Osteoblast (primary cell): ENCODE measurements at regions not wholly inside any gene's neighbourhood (a gene's known extent, or its start where the extent isn't known, plus 50 kb on each side); places are given as distances from the start of the nearest gene placed in this dataset.
"Not testable (repeated sequence)": the region's sequence is repeated elsewhere in the genome, so short reads cannot be mapped to it uniquely, and the experiment has no call there.

ENCODE experiments used
- DNase-seq: peaks from one replicate; pipeline ENCODE4 v3.0.0; 2011; ENCODE audit warnings: low spot score, mixed read lengths; ENCODE audit not compliant: insufficient read length; ENCODE audit errors: missing footprints
- H2AFZ ChIP-seq: 2 replicates; pipeline ENCODE4 v1.6.0; 2011; ENCODE audit warnings: mild to moderate bottlenecking, low read length
- H3K27ac ChIP-seq: 2 replicates; pipeline ENCODE4 v1.5.1; 2011; ENCODE audit warnings: mild to moderate bottlenecking, low read depth, low read length, moderate library complexity
- H3K27me3 ChIP-seq: 2 replicates; pipeline ENCODE4 v1.6.0; 2012; ENCODE audit warnings: mild to moderate bottlenecking, control low read depth, inconsistent platforms, low read length, moderate library complexity; ENCODE audit not compliant: insufficient read depth
- H3K36me3 ChIP-seq: 2 replicates; pipeline ENCODE4 v1.5.1; 2011; ENCODE audit warnings: mild to moderate bottlenecking, low read length, control low read depth, moderate library complexity; ENCODE audit not compliant: insufficient read depth
- H3K4me1 ChIP-seq: 2 replicates; pipeline ENCODE4 v1.5.1; 2011; ENCODE audit warnings: mild to moderate bottlenecking, low read length, control low read depth, moderate library complexity; ENCODE audit not compliant: insufficient read depth
- H3K4me2 ChIP-seq: 2 replicates; pipeline ENCODE4 v1.6.0; 2011; ENCODE audit warnings: mild to moderate bottlenecking, low read length; ENCODE audit not compliant: insufficient read depth
- H3K4me3 ChIP-seq: fragments of 200-600 bp; sonication (generic); 3 replicates; pipeline ENCODE4 v1.5.1; 2012; ENCODE audit warnings: mild to moderate bottlenecking, low read length, inconsistent platforms; ENCODE audit not compliant: insufficient read depth
- H3K79me2 ChIP-seq: 2 replicates; pipeline ENCODE4 v1.6.0; 2012; ENCODE audit warnings: mild to moderate bottlenecking, low read length, control low read depth, inconsistent platforms; ENCODE audit not compliant: insufficient read depth
- H3K9me3 ChIP-seq: 2 replicates; pipeline ENCODE4 v1.5.1; 2011; ENCODE audit warnings: low read depth, low read length, control low read depth
- H4K20me1 ChIP-seq: 2 replicates; pipeline ENCODE4 v1.6.0; 2012; ENCODE audit warnings: mild to moderate bottlenecking, low read length, control low read depth; ENCODE audit not compliant: insufficient read depth

DNA sequence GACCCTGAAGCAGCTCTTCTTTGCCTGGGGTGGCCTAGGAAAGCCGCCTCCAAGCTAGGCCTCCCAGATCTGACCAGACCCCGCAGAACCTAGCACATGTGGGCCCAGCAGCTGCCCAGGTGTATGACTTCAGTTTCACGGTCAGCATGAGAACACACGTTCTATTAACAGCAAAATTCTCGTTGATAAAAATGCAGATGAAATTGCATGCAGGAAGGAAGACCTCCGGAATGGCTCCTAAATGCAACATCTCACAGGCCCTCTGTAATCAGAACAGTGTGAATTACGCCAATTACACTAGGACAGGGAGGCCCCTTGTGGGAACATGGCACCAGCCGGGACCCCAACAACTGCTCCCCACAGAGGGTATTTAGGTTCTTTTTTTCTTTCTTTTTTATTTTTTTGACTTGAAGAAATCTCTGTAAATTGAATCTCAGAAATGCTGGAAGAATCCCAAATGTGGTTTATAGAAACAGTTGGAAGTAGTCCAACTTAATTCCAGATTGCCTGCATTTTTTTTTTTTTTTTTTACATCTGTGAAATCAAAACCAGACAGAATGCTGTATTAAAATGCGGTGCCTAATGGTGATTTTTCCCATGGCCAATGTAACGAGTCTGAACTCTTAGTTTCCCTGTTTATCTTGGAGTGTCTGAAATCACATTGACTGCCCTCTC lies 185.1 kb downstream of the NPIPB11 start:
- not testable (repeated sequence) for H3K4me3 ChIP-seq, H4K20me1 ChIP-seq, H2AFZ ChIP-seq, H3K79me2 ChIP-seq, H3K36me3 ChIP-seq, DNase-seq, H3K9me3 ChIP-seq, H3K27me3 ChIP-seq
- Histone ChIP-seq H3K27ac (peak overlapping the region; percentile 72), H3K4me1 (peaks cover 33% of the 10 kb centered on the region), H3K4me2 (peak overlapping the region; percentile 72)

DNA sequence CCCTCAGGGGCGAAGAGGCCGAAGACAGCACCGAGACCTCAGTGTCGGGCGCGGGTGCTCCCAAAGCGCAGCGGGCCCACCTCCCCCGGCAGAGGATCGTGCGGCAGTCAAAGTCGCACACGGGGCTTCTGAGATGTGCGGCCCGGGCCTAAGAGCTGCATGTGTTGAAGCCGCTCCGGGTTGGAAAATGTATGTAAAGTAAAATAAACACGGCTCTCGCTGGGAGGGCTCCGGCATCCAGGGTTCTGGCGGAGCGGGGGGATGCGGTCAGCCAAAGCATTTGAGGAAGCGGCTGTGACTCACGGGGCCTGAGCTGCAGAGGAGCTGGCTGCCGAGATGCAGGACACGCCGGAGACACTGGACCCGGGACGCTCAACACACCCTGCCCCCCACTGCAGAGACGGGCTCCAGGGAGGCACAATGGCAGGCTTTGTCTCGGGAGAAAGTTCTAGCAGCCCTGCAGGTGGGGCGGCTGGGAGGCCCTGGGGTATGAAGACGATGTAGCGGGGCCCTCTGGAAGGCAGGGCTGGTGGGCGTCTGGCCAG lies 185.8 kb downstream of the NPIPB11 start:
- peak; percentile 78 for DNase-seq
- peak overlapping the region; percentile 41 for H2AFZ ChIP-seq
- not testable (repeated sequence) for H3K27me3 ChIP-seq, H3K36me3 ChIP-seq, H3K9me3 ChIP-seq, H3K79me2 ChIP-seq, H4K20me1 ChIP-seq
- peak overlapping the region; percentile 82 for H3K4me2 ChIP-seq
- H3K4me1 ChIP-seq: peaks cover 33% of the 10 kb centered on the region
- peak overlapping the region; percentile 77 for H3K27ac ChIP-seq
- peak overlapping the region; percentile 51 for H3K4me3 ChIP-seq

DNA sequence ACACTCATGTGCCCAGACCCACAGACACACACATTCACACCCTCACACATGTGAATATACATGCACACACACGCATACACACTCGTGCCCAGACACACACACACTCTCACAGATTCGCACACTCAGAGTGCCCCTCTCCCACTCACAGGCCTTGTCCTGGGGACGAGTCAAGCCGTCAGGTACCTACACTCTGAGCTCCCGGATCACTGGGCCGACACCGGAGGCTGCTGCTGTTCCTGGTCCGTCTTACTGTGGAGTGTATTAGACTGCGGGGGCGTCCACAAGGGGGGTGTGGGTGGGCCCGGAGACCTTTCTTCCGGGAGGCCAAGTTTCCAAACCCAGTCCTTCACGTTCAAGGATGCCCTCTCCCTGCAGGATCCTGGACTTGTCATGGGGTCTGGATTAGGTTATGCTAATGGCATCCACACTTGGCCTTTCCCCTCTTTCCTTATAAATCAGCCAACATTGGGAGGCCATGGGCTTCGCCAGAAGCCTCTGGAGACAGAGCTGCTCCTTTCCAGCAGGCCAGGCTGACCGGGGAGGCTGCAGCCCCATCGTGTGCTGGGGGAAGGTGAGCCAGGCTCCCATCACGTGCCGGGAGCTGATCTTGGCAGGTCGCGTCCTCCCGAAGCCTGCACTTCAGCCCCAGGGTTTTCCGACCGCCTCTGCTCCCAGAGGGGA lies 186.4 kb downstream of the NPIPB11 start:
- not testable (repeated sequence) for H4K20me1 ChIP-seq, H3K9me3 ChIP-seq, H3K27me3 ChIP-seq, DNase-seq, H3K36me3 ChIP-seq, H3K79me2 ChIP-seq
- peak overlapping the region; percentile 51 for H3K4me3 ChIP-seq
- peaks cover 33% of the 10 kb centered on the region for H3K4me1 ChIP-seq
- peak overlapping the region; percentile 82 for H3K4me2 ChIP-seq
- H3K27ac ChIP-seq: peak overlapping the region; percentile 77
- H2AFZ ChIP-seq: peak overlapping the region; percentile 41

DNA sequence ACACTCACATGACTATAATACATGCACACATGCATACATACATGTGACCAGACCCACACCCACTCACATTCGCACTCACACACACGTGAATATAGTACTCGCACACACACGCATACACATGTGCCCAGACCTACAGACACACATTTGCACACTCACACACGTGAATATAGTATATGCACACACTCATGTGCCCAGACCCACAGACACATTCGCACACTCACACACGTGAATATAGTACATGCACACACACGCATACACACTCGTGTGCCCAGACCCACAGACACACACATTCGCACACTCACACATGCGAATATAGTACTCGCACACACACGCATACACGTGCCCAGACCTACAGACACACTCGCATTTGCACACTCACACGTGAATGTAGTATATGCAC lies 186.9 kb downstream of the NPIPB11 start:
- Histone ChIP-seq H3K27ac (peak overlapping the region; percentile 77), H3K4me1 (peaks cover 33% of the 10 kb centered on the region), H3K4me2 (peak overlapping the region; percentile 82), H3K4me3 (peak overlapping the region; percentile 57)
- H3K9me3 ChIP-seq, H2AFZ ChIP-seq, H4K20me1 ChIP-seq, H3K27me3 ChIP-seq, H3K36me3 ChIP-seq, H3K79me2 ChIP-seq, DNase-seq: not testable (repeated sequence)

DNA sequence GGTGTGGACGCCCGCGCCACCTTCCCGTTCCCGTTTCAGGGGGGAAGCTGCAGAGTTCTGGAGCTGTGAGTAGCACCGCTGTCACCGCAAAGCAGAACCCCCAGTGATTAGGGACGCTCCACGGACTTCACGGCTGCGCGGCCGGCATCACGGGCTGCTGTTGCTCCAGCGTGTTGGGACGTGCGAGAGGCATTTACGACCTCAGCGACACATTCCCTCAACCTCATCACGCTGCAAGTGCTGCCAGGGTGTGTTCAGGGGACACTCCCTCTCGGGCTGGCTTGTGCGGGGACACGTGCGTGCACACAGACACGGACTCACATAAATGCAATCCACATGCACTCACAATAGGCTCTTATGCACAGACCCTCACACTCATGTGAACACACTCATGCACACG lies 187.9 kb downstream of the NPIPB11 start:
- not testable (repeated sequence) for H2AFZ ChIP-seq
- H3K4me3 ChIP-seq: peak overlapping the region; percentile 57

DNA sequence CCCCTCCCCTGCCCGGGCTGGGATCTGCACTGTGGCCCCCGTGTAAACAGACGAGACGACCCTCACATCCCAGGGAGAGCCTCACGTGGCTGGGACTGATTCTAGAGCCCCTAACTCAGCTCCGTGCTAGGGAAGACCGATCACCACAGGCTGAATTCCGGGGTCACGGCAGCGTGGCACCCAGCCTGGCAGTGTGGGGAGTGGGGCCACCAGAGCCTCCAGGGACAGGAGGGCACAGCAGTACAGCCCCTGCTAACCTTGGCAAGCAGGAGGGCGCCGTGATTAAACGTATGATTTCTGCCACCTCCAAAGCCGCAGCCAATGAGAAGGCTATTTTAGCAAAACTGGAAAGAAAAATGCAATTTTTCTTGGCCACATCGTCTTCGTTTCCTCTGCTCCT lies 188.3 kb downstream of the NPIPB11 start:
- peak overlapping the region; percentile 31 for H2AFZ ChIP-seq

More for the DNA sequence above, 187.9 kb downstream of the NPIPB11 start:
- H4K20me1 ChIP-seq, H3K79me2 ChIP-seq, H3K27ac ChIP-seq, DNase-seq, H3K27me3 ChIP-seq, H3K9me3 ChIP-seq, H3K36me3 ChIP-seq: not testable (repeated sequence)
- Histone ChIP-seq H3K4me1 (peaks cover 33% of the 10 kb centered on the region), H3K4me2 (peak overlapping the region; percentile 82)

DNA sequence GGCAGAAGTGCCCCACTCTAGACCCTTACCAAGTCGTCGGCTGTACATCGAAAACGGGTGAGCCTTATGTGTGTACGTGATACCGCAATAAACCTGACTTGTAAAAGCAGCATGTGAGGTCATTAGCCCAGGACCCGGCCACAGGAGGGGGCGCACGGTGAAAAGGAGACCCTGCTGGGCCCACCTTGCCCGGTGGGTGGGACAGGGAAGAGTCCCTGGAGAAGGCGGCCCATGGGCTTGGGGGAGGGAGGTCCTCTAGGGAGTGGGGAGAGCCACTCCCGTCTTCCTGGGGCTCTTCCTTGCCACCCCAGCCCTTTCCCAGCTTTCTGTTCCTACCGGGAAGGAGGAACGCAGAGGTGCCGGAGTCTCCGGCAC lies 188.8 kb downstream of the NPIPB11 start:
- H3K4me3 ChIP-seq, H3K27me3 ChIP-seq, DNase-seq, H2AFZ ChIP-seq, H3K36me3 ChIP-seq, H3K4me2 ChIP-seq, H3K27ac ChIP-seq, H4K20me1 ChIP-seq, H3K9me3 ChIP-seq, H3K79me2 ChIP-seq: not testable (repeated sequence)
- peaks cover 33% of the 10 kb centered on the region for H3K4me1 ChIP-seq

More for the DNA sequence above, 188.3 kb downstream of the NPIPB11 start:
- Histone ChIP-seq H3K4me1 (peaks cover 33% of the 10 kb centered on the region), H3K4me3 (peak overlapping the region; percentile 57), H3K4me2 (peak overlapping the region; percentile 45)
- not testable (repeated sequence) for H4K20me1 ChIP-seq, H3K27ac ChIP-seq, H3K36me3 ChIP-seq, H3K79me2 ChIP-seq, DNase-seq, H3K9me3 ChIP-seq, H3K27me3 ChIP-seq

DNA sequence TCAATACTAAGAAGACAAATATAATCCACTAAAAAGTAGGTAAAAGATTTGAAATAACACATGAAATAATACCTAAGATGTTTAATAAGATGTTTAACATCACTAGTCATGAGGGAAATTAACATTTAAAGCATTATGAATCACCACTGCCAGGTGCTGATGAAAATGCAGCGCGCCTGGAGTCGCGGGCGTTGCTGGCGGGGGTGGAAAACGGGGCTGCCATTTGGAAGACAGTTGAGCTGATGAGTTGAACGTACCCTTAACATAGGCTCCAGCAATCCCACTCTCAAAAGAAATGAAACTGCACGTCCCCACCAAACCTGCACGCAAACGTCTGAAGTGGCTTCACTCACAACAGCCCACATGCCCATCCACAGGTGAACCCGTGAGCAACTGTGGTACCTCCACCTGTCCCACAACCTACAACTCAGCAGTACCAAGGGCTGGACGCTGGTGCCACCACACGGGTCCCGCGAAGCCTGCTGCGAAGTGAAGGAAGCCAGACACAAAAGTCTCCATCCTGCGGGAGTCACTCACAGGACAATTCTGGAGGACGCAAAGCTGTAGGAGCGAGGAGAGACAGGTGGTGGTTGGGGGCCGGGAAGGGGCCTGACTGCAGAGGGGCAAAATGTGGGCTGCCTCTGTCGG lies 189.3 kb downstream of the NPIPB11 start:
- H3K4me2 ChIP-seq, H3K27me3 ChIP-seq, H4K20me1 ChIP-seq, DNase-seq, H3K27ac ChIP-seq, H2AFZ ChIP-seq, H3K4me3 ChIP-seq, H3K9me3 ChIP-seq, H3K36me3 ChIP-seq, H3K79me2 ChIP-seq: not testable (repeated sequence)
- peaks cover 33% of the 10 kb centered on the region for H3K4me1 ChIP-seq
